HCT116 (cell line): ENCODE measurements at regions not wholly inside any gene's neighbourhood (a gene's known extent, or its start where the extent isn't known, plus 50 kb on each side); places are given as distances from the start of the nearest gene placed in this dataset.

ENCODE experiments used
- CTCF ChIP-seq, 3 experiments: fragments of 200-600 bp in 1 of 3; sonication (generic) in 1 of 3; IDR thresholded peaks in 2 of 3; conservative IDR thresholded peaks in 1 of 3; 2 replicates each; pipeline ENCODE4 v1.5.1; 2012 to 2017; ENCODE audit warnings: low read depth in 2 of 3, low read length in 2 of 3, antibody characterized with exemption in 1 of 3, borderline replicate concordance in 1 of 3, control low read depth in 1 of 3, mild to moderate bottlenecking in 1 of 3, mixed read lengths in 1 of 3, mixed run types in 1 of 3, moderate library complexity in 1 of 3; ENCODE audit not compliant: insufficient read depth in 1 of 3
- POLR2A ChIP-seq: IDR thresholded peaks from 2 replicates; pipeline ENCODE4 v1.7.0; 2011; ENCODE audit warnings: borderline replicate concordance; ENCODE audit not compliant: insufficient read depth, insufficient read length; ENCODE audit errors: extremely low read depth
- RAD21 ChIP-seq: IDR thresholded peaks from 2 replicates; pipeline ENCODE4 v1.6.1; 2012; ENCODE audit warnings: low read depth, mild to moderate bottlenecking
- REST ChIP-seq: IDR thresholded peaks from 2 replicates; pipeline ENCODE4 v1.6.1; 2012; ENCODE audit warnings: low read depth

DNA sequence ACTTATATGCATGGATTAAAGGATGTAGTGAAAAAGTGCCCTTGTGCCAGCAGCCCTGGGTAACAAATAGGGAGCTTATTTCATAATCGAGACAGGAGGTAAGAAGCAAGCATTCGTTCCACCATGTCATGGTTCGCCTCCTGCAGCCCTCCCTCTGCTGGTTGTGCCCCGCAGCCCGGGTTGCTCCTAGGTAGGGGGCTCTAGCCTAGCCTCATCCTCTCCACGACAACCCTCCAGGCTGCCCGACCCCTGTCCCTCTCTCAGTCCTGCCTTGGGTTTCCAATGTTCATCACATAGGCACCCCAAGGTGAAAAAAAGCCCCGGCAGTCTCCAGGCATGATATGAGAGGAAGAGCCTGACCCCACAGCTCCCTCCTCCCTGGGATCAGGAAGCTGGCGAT lies 75.5 kb upstream of the SYNDIG1 start:
- no peak for TF ChIP-seq REST
- no peak for TF ChIP-seq CTCF (IDR thresholded peaks at IDR 0.05 in 2 of 3, conservative IDR thresholded peaks at IDR 0.05 in 1 of 3; ENCODE audit: borderline replicate concordance in 1 of 3, insufficient read depth in 1 of 3, low read depth in 2 of 3, low read length in 2 of 3)
- no peak for TF ChIP-seq RAD21
- no peak for TF ChIP-seq POLR2A
